ENCODE measurements at regions not wholly inside any gene's neighbourhood (a gene's known extent, or its start where the extent isn't known, plus 50 kb on each side); places are given as distances from the start of the nearest gene placed in this dataset.

DNA sequence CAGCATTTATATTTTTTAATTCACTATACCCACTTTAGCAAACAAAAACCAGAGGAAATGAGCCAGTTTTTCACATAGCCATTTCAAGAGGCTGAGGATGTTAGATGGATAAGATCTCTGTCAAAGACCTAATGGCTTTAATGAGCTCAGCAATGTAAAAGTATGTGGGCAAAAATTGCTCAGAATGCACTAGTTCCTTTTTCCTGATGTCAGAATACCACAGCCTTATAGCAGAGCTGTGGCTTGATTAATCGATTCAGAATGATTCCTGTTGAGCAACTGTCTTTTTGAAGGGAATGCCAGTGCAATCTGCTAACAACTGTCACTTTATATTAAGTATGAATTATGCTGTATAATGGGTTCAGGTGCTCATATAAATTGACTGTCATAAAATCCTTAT is 100.6 kb upstream of the HIVEP1 start:
- DNase-seq (ENCODE audit: low read depth, low spot score) (no peak), ATAC-seq (no peak)
- ChIA-PET CTCF (no interaction called here), POLR2A (no interaction called here)
- Histone ChIP-seq H3K9me3 (ENCODE audit: control insufficient read depth, insufficient read depth, low read depth, low read length) (no peaks in the 10 kb centered on the region), H3K27ac (ENCODE audit: low read length) (no peak overlapping the region), H3K4me3 (ENCODE audit: low read depth in 2 of 2, low read length in 2 of 2) (no peak overlapping the region), H3K4me1 (ENCODE audit: control insufficient read depth, insufficient read depth, low read length) (no peaks in the 10 kb centered on the region), H3K27me3 (ENCODE audit: control insufficient read depth, insufficient read depth, low read length) (no peaks in the 10 kb centered on the region), H3K36me3 (ENCODE audit: control insufficient read depth, insufficient read depth, low read length) (no peaks in the 10 kb centered on the region)
- BruUV-seq (replicated peaks), result no TSS peak
- intact Hi-C loops (cut with micrococcal nuclease; ENCODE audit: unreplicated experiment) (no loop called here), in situ Hi-C loops (cut with HindIII; ENCODE audit: low pct_unique_long_range_greater_than_20kb, low sequenced_read_pairs) (no loop called here)
- TF ChIP-seq TCF7L2 (IDR thresholded peaks at IDR 0.05; ENCODE audit: low read depth, low read length) (no peak), SIN3A (IDR thresholded peaks at IDR 0.05; ENCODE audit: borderline replicate concordance, insufficient read depth, low read depth, low read length) (no peak), POLR2AphosphoS5 (IDR thresholded peaks at IDR 0.05; ENCODE audit: low read depth, low read length) (no peak)
- TF ChIP-seq, protein P1, sequence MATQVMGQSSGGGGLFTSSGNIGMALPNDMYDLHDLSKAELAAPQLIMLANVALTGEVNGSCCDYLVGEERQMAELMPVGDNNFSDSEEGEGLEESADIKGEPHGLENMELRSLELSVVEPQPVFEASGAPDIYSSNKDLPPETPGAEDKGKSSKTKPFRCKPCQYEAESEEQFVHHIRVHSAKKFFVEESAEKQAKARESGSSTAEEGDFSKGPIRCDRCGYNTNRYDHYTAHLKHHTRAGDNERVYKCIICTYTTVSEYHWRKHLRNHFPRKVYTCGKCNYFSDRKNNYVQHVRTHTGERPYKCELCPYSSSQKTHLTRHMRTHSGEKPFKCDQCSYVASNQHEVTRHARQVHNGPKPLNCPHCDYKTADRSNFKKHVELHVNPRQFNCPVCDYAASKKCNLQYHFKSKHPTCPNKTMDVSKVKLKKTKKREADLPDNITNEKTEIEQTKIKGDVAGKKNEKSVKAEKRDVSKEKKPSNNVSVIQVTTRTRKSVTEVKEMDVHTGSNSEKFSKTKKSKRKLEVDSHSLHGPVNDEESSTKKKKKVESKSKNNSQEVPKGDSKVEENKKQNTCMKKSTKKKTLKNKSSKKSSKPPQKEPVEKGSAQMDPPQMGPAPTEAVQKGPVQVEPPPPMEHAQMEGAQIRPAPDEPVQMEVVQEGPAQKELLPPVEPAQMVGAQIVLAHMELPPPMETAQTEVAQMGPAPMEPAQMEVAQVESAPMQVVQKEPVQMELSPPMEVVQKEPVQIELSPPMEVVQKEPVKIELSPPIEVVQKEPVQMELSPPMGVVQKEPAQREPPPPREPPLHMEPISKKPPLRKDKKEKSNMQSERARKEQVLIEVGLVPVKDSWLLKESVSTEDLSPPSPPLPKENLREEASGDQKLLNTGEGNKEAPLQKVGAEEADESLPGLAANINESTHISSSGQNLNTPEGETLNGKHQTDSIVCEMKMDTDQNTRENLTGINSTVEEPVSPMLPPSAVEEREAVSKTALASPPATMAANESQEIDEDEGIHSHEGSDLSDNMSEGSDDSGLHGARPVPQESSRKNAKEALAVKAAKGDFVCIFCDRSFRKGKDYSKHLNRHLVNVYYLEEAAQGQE (IDR thresholded peaks at IDR 0.05; ENCODE audit: insufficient read depth in 1 of 2, low read depth in 2 of 2, low read length in 1 of 2), result no peak
- TF ChIP-seq, protein P2, sequence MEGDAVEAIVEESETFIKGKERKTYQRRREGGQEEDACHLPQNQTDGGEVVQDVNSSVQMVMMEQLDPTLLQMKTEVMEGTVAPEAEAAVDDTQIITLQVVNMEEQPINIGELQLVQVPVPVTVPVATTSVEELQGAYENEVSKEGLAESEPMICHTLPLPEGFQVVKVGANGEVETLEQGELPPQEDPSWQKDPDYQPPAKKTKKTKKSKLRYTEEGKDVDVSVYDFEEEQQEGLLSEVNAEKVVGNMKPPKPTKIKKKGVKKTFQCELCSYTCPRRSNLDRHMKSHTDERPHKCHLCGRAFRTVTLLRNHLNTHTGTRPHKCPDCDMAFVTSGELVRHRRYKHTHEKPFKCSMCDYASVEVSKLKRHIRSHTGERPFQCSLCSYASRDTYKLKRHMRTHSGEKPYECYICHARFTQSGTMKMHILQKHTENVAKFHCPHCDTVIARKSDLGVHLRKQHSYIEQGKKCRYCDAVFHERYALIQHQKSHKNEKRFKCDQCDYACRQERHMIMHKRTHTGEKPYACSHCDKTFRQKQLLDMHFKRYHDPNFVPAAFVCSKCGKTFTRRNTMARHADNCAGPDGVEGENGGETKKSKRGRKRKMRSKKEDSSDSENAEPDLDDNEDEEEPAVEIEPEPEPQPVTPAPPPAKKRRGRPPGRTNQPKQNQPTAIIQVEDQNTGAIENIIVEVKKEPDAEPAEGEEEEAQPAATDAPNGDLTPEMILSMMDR (IDR thresholded peaks at IDR 0.05), result no peak

DNA sequence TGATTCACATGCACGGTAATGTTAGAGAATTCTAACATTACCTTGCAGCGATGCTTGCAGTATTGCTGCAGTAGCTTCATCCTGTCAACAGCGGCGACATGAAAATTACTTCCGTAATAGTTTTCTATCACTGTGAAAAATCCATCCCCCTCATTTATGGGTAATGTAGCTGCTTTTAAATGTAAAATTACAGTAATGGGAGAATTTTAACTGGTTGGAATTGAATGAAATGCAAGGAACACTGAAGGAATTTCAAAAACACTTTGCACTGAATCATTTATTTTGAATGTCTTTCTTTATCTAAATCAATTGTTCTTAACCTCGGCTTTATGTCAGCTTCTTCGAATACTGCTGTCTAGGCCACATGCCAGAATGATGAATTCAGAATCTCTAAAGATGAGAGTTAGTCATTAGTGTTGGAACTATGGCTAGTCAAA is 102.4 kb upstream of the HIVEP1 start:
- intact Hi-C loops (cut with micrococcal nuclease; ENCODE audit: unreplicated experiment), result no loop called here
- Histone ChIP-seq H3K9me3 (ENCODE audit: control insufficient read depth, insufficient read depth, low read depth, low read length) (no peaks in the 10 kb centered on the region), H3K27ac (ENCODE audit: low read length) (no peak overlapping the region), H3K4me3 (ENCODE audit: low read depth in 2 of 2, low read length in 2 of 2) (no peak overlapping the region), H3K4me1 (ENCODE audit: control insufficient read depth, insufficient read depth, low read length) (no peaks in the 10 kb centered on the region), H3K36me3 (ENCODE audit: control insufficient read depth, insufficient read depth, low read length) (no peaks in the 10 kb centered on the region), H3K27me3 (ENCODE audit: control insufficient read depth, insufficient read depth, low read length) (no peaks in the 10 kb centered on the region)
- TF ChIP-seq TCF7L2 (IDR thresholded peaks at IDR 0.05; ENCODE audit: low read depth, low read length), result no peak
- TF ChIP-seq, protein P2 (IDR thresholded peaks at IDR 0.05), result no peak
- TF ChIP-seq, protein P1 (IDR thresholded peaks at IDR 0.05; ENCODE audit: insufficient read depth in 1 of 2, low read depth in 2 of 2, low read length in 1 of 2), result no peak
- no peak for TF ChIP-seq POLR2AphosphoS5 (IDR thresholded peaks at IDR 0.05; ENCODE audit: low read depth, low read length)
- no peak for TF ChIP-seq SIN3A (IDR thresholded peaks at IDR 0.05; ENCODE audit: borderline replicate concordance, insufficient read depth, low read depth, low read length)
- BruUV-seq (replicated peaks), result no TSS peak
- ATAC-seq (no peak), DNase-seq (ENCODE audit: low read depth, low spot score) (no peak)
- ChIA-PET CTCF (no interaction called here), POLR2A (no interaction called here)
- in situ Hi-C loops (cut with HindIII; ENCODE audit: low pct_unique_long_range_greater_than_20kb, low sequenced_read_pairs), result no loop called here
